B cell (primary cell): ENCODE measurements at regions not wholly inside any gene's neighbourhood (a gene's known extent, or its start where the extent isn't known, plus 50 kb on each side); places are given as distances from the start of the nearest gene placed in this dataset.

Experiments used
- ATAC-seq: fragments of 200-7000 bp; cut with Tn5 transposase; one replicate; pipeline ENCODE4 v1.10.0; 2021; ENCODE audit warnings: low read depth, mild to moderate bottlenecking, moderate number of reproducible peaks, moderate library complexity
- CTCF ChIA-PET: fragments of 350-600 bp; sonication (Branson Sonifier 250); formaldehyde crosslinking; loops from one replicate; lab custom pipeline; 2021; ENCODE audit warnings: antibody characterized with exemption, inconsistent platforms; lab: Charles Lee
- POLR2A ChIA-PET: fragments of 350-600 bp; sonication (Branson Sonifier 250); formaldehyde crosslinking; loops from one replicate; lab custom pipeline; 2021; ENCODE audit warnings: antibody characterized with exemption; lab: Charles Lee
- DNase-seq: peaks from one replicate; pipeline ENCODE4 v3.0.0; 2013
- H2AFZ ChIP-seq: 2 replicates; pipeline ENCODE4 v1.6.1; 2012; ENCODE audit warnings: mild to moderate bottlenecking, low read depth, low read length; ENCODE audit not compliant: insufficient read depth, poor library complexity, severe bottlenecking
- H3K27ac ChIP-seq, 2 donors: 1 replicate in 1 of 2; 2 replicates in 1 of 2; pipeline ENCODE4 v1.5.1; 2012 to 2013; ENCODE audit warnings: low read length in 2 of 2, mild to moderate bottlenecking in 2 of 2, moderate library complexity in 1 of 2
- H3K27me3 ChIP-seq, 4 experiments: fragments of 200-600 bp in 1 of 4; sonication (generic) in 1 of 4; replicated peaks in 1 of 4; 1 replicate in 2 of 4; 2 replicates in 2 of 4; pipeline versions ENCODE4 v1.6.1 to v1.7.0; 2013 to 2016; ENCODE audit warnings: low read length in 3 of 4, mild to moderate bottlenecking in 2 of 4, mixed read lengths in 1 of 4, moderate library complexity in 1 of 4; ENCODE audit not compliant: insufficient read depth in 4 of 4, control insufficient read depth in 3 of 4; ENCODE audit errors: control extremely low read depth in 1 of 4
- H3K36me3 ChIP-seq, 2 experiments: replicated peaks in 1 of 2; 1 replicate in 1 of 2; 2 replicates in 1 of 2; pipeline versions ENCODE4 v1.6.1 to v1.7.1; 2013; ENCODE audit warnings: low read length in 1 of 2; ENCODE audit not compliant: insufficient read depth in 2 of 2, control insufficient read depth in 1 of 2; ENCODE audit errors: control extremely low read depth in 1 of 2, extremely low read depth in 1 of 2
- H3K4me1 ChIP-seq, 2 donors: fragments of 200-600 bp in 1 of 2; sonication (generic) in 1 of 2; 1 replicate in 1 of 2; 2 replicates in 1 of 2; pipeline versions ENCODE4 v1.5.1 to v1.6.1; 2013 to 2017; ENCODE audit warnings: low read length in 2 of 2; ENCODE audit not compliant: control insufficient read depth in 2 of 2, insufficient read depth in 2 of 2
- H3K4me2 ChIP-seq: replicated peaks from 2 replicates; pipeline ENCODE3; 2012; ENCODE audit warnings: mild to moderate bottlenecking, low read depth, low read length; ENCODE audit not compliant: poor library complexity, severe bottlenecking
- H3K4me3 ChIP-seq, 5 experiments: fragments of 200-600 bp in 1 of 5; sonication (generic) in 1 of 5; 1 replicate in 3 of 5; 2 replicates in 2 of 5; pipeline versions ENCODE4 v1.5.1 to v1.7.0; 2011 to 2016; ENCODE audit warnings: low read length in 4 of 5, mild to moderate bottlenecking in 4 of 5, low read depth in 2 of 5, control low read depth in 1 of 5, moderate library complexity in 1 of 5; ENCODE audit not compliant: insufficient read depth in 1 of 5; ENCODE audit errors: control extremely low read depth in 1 of 5, extremely low read depth in 1 of 5
- H3K79me2 ChIP-seq: fragments of 200-600 bp; sonication (generic); one replicate; pipeline ENCODE4 v1.6.0; 2016; ENCODE audit warnings: low read length; ENCODE audit not compliant: control insufficient read depth, insufficient read depth
- H3K9ac ChIP-seq: fragments of 200-600 bp; sonication (generic); 2 replicates; pipeline ENCODE4 v1.6.1; 2017; ENCODE audit warnings: mild to moderate bottlenecking, low read length, moderate library complexity
- H3K9me3 ChIP-seq, 3 donors: one replicate each; pipeline versions ENCODE4 v1.6.1 to v1.7.1; 2013; ENCODE audit warnings: low read length in 2 of 3; ENCODE audit not compliant: control insufficient read depth in 2 of 3, insufficient read depth in 1 of 3; ENCODE audit errors: control extremely low read depth in 1 of 3
- H4K20me1 ChIP-seq: 2 replicates; pipeline ENCODE4 v1.6.0; 2012; ENCODE audit warnings: mild to moderate bottlenecking, low read length; ENCODE audit not compliant: insufficient read depth, control insufficient read depth, poor library complexity, severe bottlenecking
- H3K27ac Mint-ChIP-seq: one replicate; pipeline ENCODE4 v1.8.0; 2021; ENCODE audit warnings: mixed read lengths
- H3K27me3 Mint-ChIP-seq: one replicate; pipeline ENCODE4 v1.8.0; 2021; ENCODE audit warnings: mixed read lengths
- H3K4me1 Mint-ChIP-seq: one replicate; pipeline ENCODE4 v1.8.0; 2021; ENCODE audit warnings: mixed read lengths
- H3K4me3 Mint-ChIP-seq: one replicate; pipeline ENCODE4 v1.8.0; 2021; ENCODE audit warnings: mixed read lengths
- H3K9me3 Mint-ChIP-seq: one replicate; pipeline ENCODE4 v1.8.0; 2022; ENCODE audit warnings: mixed read lengths; ENCODE audit not compliant: insufficient read depth
- EZH2 ChIP-seq: IDR thresholded peaks from 2 replicates; pipeline ENCODE4 v1.6.1; 2012; ENCODE audit warnings: borderline replicate concordance, low read depth, mild to moderate bottlenecking, moderate library complexity, low read length; ENCODE audit not compliant: insufficient read depth, poor library complexity, severe bottlenecking
- WGBS: methylation state at CpG from one replicate; pipeline ENCODE4 v1.1.5; 2013; ENCODE audit warnings: missing lambda C conversion rate; ENCODE audit not compliant: insufficient coverage; 5-methylcytosine and 5-hydroxymethylcytosine counted together
- intact Hi-C: fragments of 100-400 bp; cut with micrococcal nuclease; formaldehyde crosslinking; loops from one replicate; pipeline ENCODE4 v1.10.0; 2022
- TF ChIP-seq, protein P1 (sequence below): fragments of 200-600 bp; IDR thresholded peaks from one replicate; pipeline ENCODE4 v1.8.0; 2022; ENCODE audit warnings: antibody characterized with exemption, mild to moderate bottlenecking

DNA sequence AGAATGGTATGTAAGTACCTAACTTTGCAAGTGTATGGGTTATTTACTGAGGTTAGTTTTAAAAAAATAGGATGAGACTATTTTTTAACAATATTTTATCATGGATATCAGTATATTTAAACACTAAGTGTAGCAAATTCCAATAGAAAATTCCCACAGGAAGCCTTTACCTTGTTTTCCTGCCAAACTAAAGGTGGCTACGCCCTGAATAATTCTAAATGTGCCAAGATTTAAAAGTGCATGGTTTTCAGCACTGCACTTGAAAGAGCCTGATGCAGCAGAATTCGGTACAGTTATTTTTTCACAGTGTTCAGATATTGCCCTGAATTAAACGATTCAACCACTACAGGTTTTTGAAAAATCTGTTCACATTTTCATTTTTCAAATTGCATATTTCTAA, 1622.8 kb upstream of the B3GALT2 start:
- DNase-seq (no peak), ATAC-seq (no peak)
- Histone ChIP-seq H3K79me2 (no peaks in the 10 kb centered on the region), H4K20me1 (no peaks in the 10 kb centered on the region), H3K27me3 (no peaks in the 10 kb centered on the region), H3K9ac (no peak overlapping the region), H3K36me3 (no peaks in the 10 kb centered on the region), H3K9me3 (peaks cover 0 to 4% (median 3%) of the 10 kb centered on the region in 3 donors), H3K4me2 (no peak overlapping the region), H3K27ac (no peak overlapping the region), H2AFZ (peak overlapping the region; percentile 29), H3K4me3 (no peak overlapping the region), H3K4me1 (peaks cover 4 to 10% of the 10 kb centered on the region in 2 donors)
- Mint-ChIP-seq H3K4me3 (no peak overlapping the region), H3K4me1 (peaks cover 4% of the 10 kb centered on the region), H3K27ac (no peak overlapping the region), H3K27me3 (no peaks in the 10 kb centered on the region), H3K9me3 (no peaks in the 10 kb centered on the region)
- 79% methylated on average over 2 of the region's 3 CpGs for WGBS
- intact Hi-C loops, result no loop called here
- TF ChIP-seq, protein P1, sequence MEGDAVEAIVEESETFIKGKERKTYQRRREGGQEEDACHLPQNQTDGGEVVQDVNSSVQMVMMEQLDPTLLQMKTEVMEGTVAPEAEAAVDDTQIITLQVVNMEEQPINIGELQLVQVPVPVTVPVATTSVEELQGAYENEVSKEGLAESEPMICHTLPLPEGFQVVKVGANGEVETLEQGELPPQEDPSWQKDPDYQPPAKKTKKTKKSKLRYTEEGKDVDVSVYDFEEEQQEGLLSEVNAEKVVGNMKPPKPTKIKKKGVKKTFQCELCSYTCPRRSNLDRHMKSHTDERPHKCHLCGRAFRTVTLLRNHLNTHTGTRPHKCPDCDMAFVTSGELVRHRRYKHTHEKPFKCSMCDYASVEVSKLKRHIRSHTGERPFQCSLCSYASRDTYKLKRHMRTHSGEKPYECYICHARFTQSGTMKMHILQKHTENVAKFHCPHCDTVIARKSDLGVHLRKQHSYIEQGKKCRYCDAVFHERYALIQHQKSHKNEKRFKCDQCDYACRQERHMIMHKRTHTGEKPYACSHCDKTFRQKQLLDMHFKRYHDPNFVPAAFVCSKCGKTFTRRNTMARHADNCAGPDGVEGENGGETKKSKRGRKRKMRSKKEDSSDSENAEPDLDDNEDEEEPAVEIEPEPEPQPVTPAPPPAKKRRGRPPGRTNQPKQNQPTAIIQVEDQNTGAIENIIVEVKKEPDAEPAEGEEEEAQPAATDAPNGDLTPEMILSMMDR, result no peak
- TF ChIP-seq EZH2, result no peak
- ChIA-PET POLR2A (no interaction called here), CTCF (no interaction called here)

DNA sequence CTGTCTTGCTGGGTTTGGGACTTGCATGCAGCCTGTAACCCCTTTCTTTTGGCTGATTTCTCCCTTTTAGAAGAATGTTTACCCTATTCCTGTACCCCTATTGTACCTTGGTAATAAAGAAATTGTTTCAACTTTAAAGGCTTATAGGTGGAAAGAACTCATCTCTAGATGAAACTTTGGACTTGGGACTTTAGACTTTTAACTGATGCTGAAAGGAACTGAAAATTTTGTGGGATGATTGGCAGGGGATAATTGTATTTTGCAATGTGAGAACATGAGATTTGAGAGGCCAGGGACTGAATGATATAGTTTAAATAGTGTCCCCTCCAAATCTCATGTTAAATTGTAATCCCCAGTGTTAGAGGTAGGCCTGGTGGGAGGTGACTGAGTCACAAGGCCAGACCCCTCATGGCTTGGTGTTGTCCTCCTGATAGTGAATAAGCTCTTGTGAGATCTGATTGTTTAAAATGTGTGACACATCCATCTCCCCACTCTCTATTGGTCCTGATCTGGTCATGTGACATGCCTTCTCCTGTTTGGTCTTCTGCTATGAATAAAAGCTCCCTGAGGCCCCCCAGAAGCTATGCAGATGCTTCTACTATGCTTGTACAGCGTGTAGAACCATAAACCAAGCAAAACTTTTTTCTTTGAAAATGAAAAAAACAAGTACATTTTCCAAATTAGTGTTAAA, 1621.3 kb upstream of the B3GALT2 start:
- Mint-ChIP-seq H3K4me1 (peaks cover 4% of the 10 kb centered on the region), H3K27me3 (no peaks in the 10 kb centered on the region), H3K4me3 (no peak overlapping the region), H3K9me3 (no peaks in the 10 kb centered on the region), H3K27ac (no peak overlapping the region)
- Histone ChIP-seq H3K4me1 (peaks cover 4 to 10% of the 10 kb centered on the region in 2 donors), H3K4me2 (no peak overlapping the region), H3K27me3 (no peaks in the 10 kb centered on the region), H3K9ac (no peak overlapping the region), H3K36me3 (no peaks in the 10 kb centered on the region), H3K4me3 (no peak overlapping the region), H3K27ac (no peak overlapping the region), H2AFZ (peak overlapping the region; percentile 10), H4K20me1 (no peaks in the 10 kb centered on the region), H3K9me3 (peaks cover 0 to 1% (median 0%) of the 10 kb centered on the region in 3 donors), H3K79me2 (no peaks in the 10 kb centered on the region)
- ChIA-PET CTCF (no interaction called here), POLR2A (no interaction called here)
- intact Hi-C loops, result no loop called here
- ATAC-seq, result no peak
- no CpG with 5 or more reads among the region's 1 CpG for WGBS
- DNase-seq, result no peak
- no peak for TF ChIP-seq EZH2
- TF ChIP-seq, protein P1, result no peak
